Peyer's patch (tissue), 4 donors: ENCODE measurements at regions not wholly inside any gene's neighbourhood (a gene's known extent, or its start where the extent isn't known, plus 50 kb on each side); places are given as distances from the start of the nearest gene placed in this dataset.
"Not testable (repeated sequence)": the region's sequence is repeated elsewhere in the genome, so short reads cannot be mapped to it uniquely, and the experiment has no call there.

Experiments used
- DNase-seq, 3 donors: peaks; one replicate each; pipeline ENCODE4 v3.0.0-alpha.2; 2017 to 2019
- H3K27ac ChIP-seq, 4 donors: fragments of 200-600 bp; sonication (generic); one replicate each; pipeline ENCODE4 v1.5.1; 2016 to 2019
- H3K27me3 ChIP-seq, 2 donors: fragments of 200-600 bp; sonication (generic); one replicate each; pipeline ENCODE4 v1.5.1; 2019
- H3K36me3 ChIP-seq, 3 donors: fragments of 200-600 bp; sonication (generic); one replicate each; pipeline ENCODE4 v1.5.1; 2016 to 2019
- H3K4me1 ChIP-seq, 4 donors: fragments of 200-600 bp; sonication (generic); one replicate each; pipeline ENCODE4 v1.5.1; 2016 to 2019
- H3K4me3 ChIP-seq, 4 donors: fragments of 200-600 bp; sonication (generic); 1 replicate in 3 of 4; 2 replicates in 1 of 4; pipeline ENCODE4 v1.5.1; 2016 to 2019; ENCODE audit warnings: mild to moderate bottlenecking in 1 of 4
- H3K9me3 ChIP-seq, 4 donors: fragments of 200-600 bp; sonication (generic); one replicate each; pipeline ENCODE4 v1.5.1; 2016 to 2019; ENCODE audit warnings: mild to moderate bottlenecking in 1 of 4
- CTCF ChIP-seq, 6 experiments: fragments of 450-650 bp in 4 of 6; fragments of 200-600 bp in 2 of 6; sonication (generic) in 1 of 6; IDR thresholded peaks; one replicate each; pipeline ENCODE4 v1.5.1; 2017 to 2019; ENCODE audit warnings: antibody characterized with exemption in 6 of 6, mild to moderate bottlenecking in 3 of 6, moderate library complexity in 1 of 6
- POLR2A ChIP-seq, 2 donors: fragments of 450-650 bp; IDR thresholded peaks; one replicate each; pipeline ENCODE4 v1.5.1; 2017; ENCODE audit warnings: antibody characterized with exemption in 2 of 2, mild to moderate bottlenecking in 2 of 2, moderate library complexity in 2 of 2

DNA sequence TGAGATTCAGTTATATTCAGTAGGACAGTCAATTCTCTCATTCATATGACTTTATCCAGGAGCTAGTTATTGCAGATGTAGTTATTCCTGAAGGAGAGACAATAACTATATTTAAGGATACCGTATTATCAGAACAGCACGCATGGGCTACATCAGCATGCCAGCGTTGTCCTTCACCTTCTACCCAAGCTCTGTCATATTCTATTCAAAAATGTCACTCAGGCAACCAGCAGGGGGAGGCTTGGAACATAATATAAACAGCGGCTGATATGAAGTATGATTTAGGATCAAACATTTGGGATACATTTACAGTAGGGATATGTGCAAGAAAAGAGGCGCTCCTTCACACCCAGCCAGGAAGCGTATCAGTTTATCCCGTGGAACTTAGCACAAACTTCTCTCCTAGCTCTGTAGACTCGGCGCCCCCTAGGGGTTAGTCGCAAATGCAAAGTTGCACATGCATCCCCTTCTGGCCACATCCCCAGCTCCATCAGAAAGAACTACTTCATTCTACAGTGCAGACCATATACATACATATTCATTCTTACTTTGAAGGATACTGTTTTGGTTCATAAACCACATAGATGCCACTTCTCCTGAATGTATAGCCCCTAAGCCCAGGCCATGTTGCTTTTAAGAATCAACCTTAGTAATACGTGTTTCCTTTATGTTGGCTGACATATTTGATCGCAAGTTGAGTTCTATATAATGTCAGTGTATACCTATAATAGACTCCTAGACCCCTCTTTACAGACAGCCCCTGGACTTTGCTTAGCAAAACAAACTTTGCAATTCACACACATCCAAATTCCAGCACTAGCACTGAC lies 759.4 kb downstream of the ADCYAP1 start:
- Histone ChIP-seq H3K27me3 (no peaks in the 10 kb centered on the region), H3K27ac (no peak overlapping the region)
- TF ChIP-seq CTCF (IDR thresholded peaks at IDR 0.05) (peak in 4 of 6 experiments; percentile 16 to 31 (median 24)), POLR2A (IDR thresholded peaks at IDR 0.05) (no peak)

GRCh38 chr18:1665079-1665478 lies 760.4 kb downstream of the ADCYAP1 start:
- H3K27ac ChIP-seq = no peak overlapping the region
- H3K4me3 ChIP-seq = no peak overlapping the region
- H3K27me3 ChIP-seq = no peaks in the 10 kb centered on the region
- no peaks in the 10 kb centered on the region for H3K36me3 ChIP-seq
- no peak for TF ChIP-seq CTCF (IDR thresholded peaks at IDR 0.05)
- no peak for TF ChIP-seq POLR2A (IDR thresholded peaks at IDR 0.05)
- H3K9me3 ChIP-seq = no peaks in the 10 kb centered on the region
- no peaks in the 10 kb centered on the region for H3K4me1 ChIP-seq
- no peak for DNase-seq

More for the DNA sequence above, 759.4 kb downstream of the ADCYAP1 start:
- H3K36me3 ChIP-seq = no peaks in the 10 kb centered on the region
- no peaks in the 10 kb centered on the region for H3K4me1 ChIP-seq
- H3K9me3 ChIP-seq = no peaks in the 10 kb centered on the region
- peak in 1 of 3 donors; percentile 51 for DNase-seq
- H3K4me3 ChIP-seq = no peak overlapping the region

DNA sequence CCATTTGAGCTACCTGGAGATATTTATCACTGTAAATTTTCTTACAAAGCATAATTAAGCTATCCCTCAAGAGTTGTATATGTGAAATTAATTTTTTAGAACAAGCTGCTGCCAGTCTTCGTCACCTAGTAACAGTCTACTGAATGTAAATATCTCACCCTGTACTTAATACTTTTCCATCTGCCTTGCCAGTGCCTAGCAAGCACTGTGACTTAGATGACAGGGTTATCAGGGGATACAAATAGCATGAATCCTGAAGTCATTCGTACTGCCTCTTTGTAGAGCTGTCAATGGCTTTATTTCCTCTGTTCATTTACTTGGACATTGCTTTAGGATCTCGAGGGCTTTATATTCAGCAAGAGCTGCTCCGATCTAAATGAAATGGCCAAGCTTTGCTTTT lies 763.6 kb downstream of the ADCYAP1 start:
- H3K9me3 ChIP-seq = no peaks in the 10 kb centered on the region
- H3K27ac ChIP-seq = no peak overlapping the region
- H3K27me3 ChIP-seq = no peaks in the 10 kb centered on the region
- TF ChIP-seq CTCF (IDR thresholded peaks at IDR 0.05) (no peak), POLR2A (IDR thresholded peaks at IDR 0.05) (no peak)
- H3K4me1 ChIP-seq = no peaks in the 10 kb centered on the region
- no peak overlapping the region for H3K4me3 ChIP-seq
- no peaks in the 10 kb centered on the region for H3K36me3 ChIP-seq
- no peak for DNase-seq

GRCh38 chr18:1671710-1672109 lies 767.0 kb downstream of the ADCYAP1 start:
- not testable (repeated sequence) for H3K36me3 ChIP-seq, H3K27ac ChIP-seq, H3K4me3 ChIP-seq, H3K9me3 ChIP-seq, H3K4me1 ChIP-seq, DNase-seq, H3K27me3 ChIP-seq

DNA sequence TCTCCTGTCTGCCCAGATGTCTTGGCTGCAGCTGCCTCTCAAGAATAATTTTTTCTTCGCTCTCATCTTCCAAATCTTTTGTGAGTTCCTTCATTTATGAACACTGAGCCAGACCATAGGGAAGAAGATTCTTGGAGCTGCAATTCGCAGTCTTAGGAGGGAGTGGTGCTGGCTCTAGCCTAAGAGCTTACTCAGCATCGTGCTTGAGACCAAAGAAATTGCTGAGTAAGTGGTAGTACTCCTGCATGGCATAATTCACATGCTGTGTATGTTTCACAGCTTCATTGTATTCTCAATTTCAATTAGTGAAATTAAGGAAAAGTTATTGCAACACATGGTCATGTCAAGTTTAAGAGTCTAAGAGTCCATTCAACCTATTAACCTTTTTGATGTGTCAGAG lies 771.7 kb downstream of the ADCYAP1 start:
- DNase-seq = no peak
- H3K9me3 ChIP-seq = no peaks in the 10 kb centered on the region
- no peaks in the 10 kb centered on the region for H3K4me1 ChIP-seq
- H3K27ac ChIP-seq = no peak overlapping the region
- no peaks in the 10 kb centered on the region for H3K36me3 ChIP-seq
- no peaks in the 10 kb centered on the region for H3K27me3 ChIP-seq
- TF ChIP-seq CTCF (IDR thresholded peaks at IDR 0.05) (no peak), POLR2A (IDR thresholded peaks at IDR 0.05) (no peak)
- no peak overlapping the region for H3K4me3 ChIP-seq

DNA sequence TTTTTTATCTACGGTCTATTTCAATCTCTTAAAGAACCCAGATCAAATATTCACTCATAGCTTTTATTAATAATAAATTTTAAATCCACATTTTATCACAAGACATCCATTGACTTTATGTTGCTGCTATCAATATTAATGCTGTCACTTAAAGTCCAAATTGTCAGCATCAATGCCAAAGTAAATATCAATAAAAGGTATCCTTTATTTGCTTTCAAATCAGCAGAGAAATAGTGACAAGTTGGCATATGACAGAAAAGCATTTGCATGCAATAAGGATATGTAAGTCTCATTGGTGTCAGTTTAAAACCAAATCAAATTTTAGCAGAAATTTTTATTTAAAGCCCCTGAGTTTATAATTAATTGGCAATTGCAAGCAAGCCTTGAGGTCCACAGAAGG lies 775.4 kb downstream of the ADCYAP1 start:
- Histone ChIP-seq H3K9me3 (no peaks in the 10 kb centered on the region), H3K27me3 (no peaks in the 10 kb centered on the region), H3K27ac (no peak overlapping the region), H3K36me3 (no peaks in the 10 kb centered on the region), H3K4me1 (no peaks in the 10 kb centered on the region), H3K4me3 (no peak overlapping the region)
- no peak for DNase-seq
- TF ChIP-seq CTCF (IDR thresholded peaks at IDR 0.05) (no peak), POLR2A (IDR thresholded peaks at IDR 0.05) (no peak)
